GM18517 (cell line): ENCODE measurements at regions not wholly inside any gene's neighbourhood (a gene's known extent, or its start where the extent isn't known, plus 50 kb on each side); places are given as distances from the start of the nearest gene placed in this dataset.

Experiments
- ATAC-seq: cut with Tn5 transposase; IDR thresholded peaks from one replicate; pipeline ENCODE4 v1.9.1; 2021; ENCODE audit warnings: mild to moderate bottlenecking, moderate library complexity; ENCODE audit not compliant: unreplicated experiment

- no peak for ATAC-seq
These were observed 137.3 kb upstream of the GLI2 start for GRCh38 chr2:120598416-120598815.

- ATAC-seq: no peak
These were observed 136.6 kb upstream of the GLI2 start for GRCh38 chr2:120599072-120599471.

GRCh38 chr2:120599656-120600055, 136.0 kb upstream of the GLI2 start:
- no peak for ATAC-seq

- ATAC-seq: no peak
These were observed 135.3 kb upstream of the GLI2 start for GRCh38 chr2:120600335-120600734.

GRCh38 chr2:120600786-120601185, 134.9 kb upstream of the GLI2 start:
- no peak for ATAC-seq

- no peak for ATAC-seq
These were observed 134.1 kb upstream of the GLI2 start for GRCh38 chr2:120601566-120601965.

GRCh38 chr2:120602251-120602650, 133.4 kb upstream of the GLI2 start:
- no peak for ATAC-seq

- ATAC-seq: no peak
These were observed 130.9 kb upstream of the GLI2 start for GRCh38 chr2:120604767-120605166.

GRCh38 chr2:120605231-120605935, 130.3 kb upstream of the GLI2 start:
- ATAC-seq: no peak

- ATAC-seq: no peak
These were observed 129.4 kb upstream of the GLI2 start for GRCh38 chr2:120606280-120606679.

GRCh38 chr2:120606931-120607330, 128.7 kb upstream of the GLI2 start:
- no peak for ATAC-seq

- no peak for ATAC-seq
These were observed 128.2 kb upstream of the GLI2 start for GRCh38 chr2:120607506-120607905.

GRCh38 chr2:120607996-120608395, 127.7 kb upstream of the GLI2 start:
- ATAC-seq: no peak

GRCh38 chr2:120609826-120610395, 125.8 kb upstream of the GLI2 start:
- no peak for ATAC-seq

GRCh38 chr2:120611016-120611415, 124.7 kb upstream of the GLI2 start:
- no peak for ATAC-seq

- ATAC-seq: no peak
These were observed 123.7 kb upstream of the GLI2 start for GRCh38 chr2:120611961-120612360.

GRCh38 chr2:120612471-120612870, 123.2 kb upstream of the GLI2 start:
- ATAC-seq: no peak

- ATAC-seq: no peak
These were observed 122.7 kb upstream of the GLI2 start for GRCh38 chr2:120612931-120613330.

GRCh38 chr2:120613742-120614571, 121.7 kb upstream of the GLI2 start:
- no peak for ATAC-seq

- no peak for ATAC-seq
These were observed 120.8 kb upstream of the GLI2 start for GRCh38 chr2:120614901-120615300.

GRCh38 chr2:120616261-120616660, 119.4 kb upstream of the GLI2 start:
- ATAC-seq: no peak

GRCh38 chr2:120617055-120617454, 118.6 kb upstream of the GLI2 start:
- no peak for ATAC-seq
